ENCODE measurements at regions not wholly inside any gene's neighbourhood (a gene's known extent, or its start where the extent isn't known, plus 50 kb on each side); places are given as distances from the start of the nearest gene placed in this dataset.

DNA sequence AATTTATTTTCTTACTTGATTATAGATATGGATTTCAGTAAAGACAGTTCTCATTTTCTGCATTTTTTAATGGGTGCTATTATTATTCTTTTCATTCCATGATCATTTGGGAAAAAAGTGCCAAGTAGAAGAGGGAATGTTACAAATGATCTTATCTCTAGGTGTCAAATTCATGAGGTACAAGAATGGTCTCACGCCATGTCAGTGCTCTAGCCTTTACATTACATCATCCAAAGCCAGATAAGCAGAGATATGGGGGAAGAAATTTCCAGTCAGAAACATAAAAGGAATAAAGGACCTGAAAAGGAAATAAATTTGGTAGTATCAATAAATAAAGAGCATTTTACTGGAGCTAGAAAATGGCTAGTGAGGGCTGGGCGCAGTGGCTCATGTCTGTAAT, 1544.2 kb upstream of the CDH6 start:
- Mint-ChIP-seq H3K36me3 (no peaks in the 10 kb centered on the region), H3K9me3 (peaks cover 12% of the 10 kb centered on the region in 2 donors), H3K27ac (no peak overlapping the region), H3K27me3 (ENCODE audit: low read depth in 2 of 2) (no peaks in the 10 kb centered on the region), H3K4me1 (no peaks in the 10 kb centered on the region), H3K4me3 (no peak overlapping the region)
- Histone ChIP-seq H3K4me3 (ENCODE audit: low read length) (no peak overlapping the region), H3K36me3 (ENCODE audit: control insufficient read depth, insufficient read depth, low read length) (no peaks in the 10 kb centered on the region), H3K4me1 (ENCODE audit: control insufficient read depth, insufficient read depth, low read length) (no peaks in the 10 kb centered on the region), H3K27ac (ENCODE audit: low read length) (no peak overlapping the region), H3K27me3 (ENCODE audit: control insufficient read depth, insufficient read depth, low read length) (no peaks in the 10 kb centered on the region), H3K9me3 (ENCODE audit: control insufficient read depth, insufficient read depth, low read length) (no peaks in the 10 kb centered on the region)
- DNase-seq (no peak), ATAC-seq (no peak)
- WGBS (ENCODE audit: insufficient coverage) = 86% methylated on average over 1 of the region's 2 CpGs
- no peak for TF ChIP-seq CTCF (IDR thresholded peaks at IDR 0.05)
- intact Hi-C loops (cut with micrococcal nuclease) = no loop called here

- ATAC-seq (no peak), DNase-seq (no peak)
- H3K4me1 ChIP-seq (ENCODE audit: control insufficient read depth, insufficient read depth, low read length) = no peaks in the 10 kb centered on the region
- TF ChIP-seq CTCF (IDR thresholded peaks at IDR 0.05) = no peak
- no peak overlapping the region for H3K4me3 ChIP-seq (ENCODE audit: low read length)
- H3K4me1 Mint-ChIP-seq = no peaks in the 10 kb centered on the region
- no peak overlapping the region for H3K27ac ChIP-seq (ENCODE audit: low read length)
- no peaks in the 10 kb centered on the region for H3K27me3 Mint-ChIP-seq (ENCODE audit: low read depth in 2 of 2)
- H3K9me3 ChIP-seq (ENCODE audit: control insufficient read depth, insufficient read depth, low read length) = peaks cover 10% of the 10 kb centered on the region
- H3K27ac Mint-ChIP-seq = no peak overlapping the region
- H3K27me3 ChIP-seq (ENCODE audit: control insufficient read depth, insufficient read depth, low read length) = no peaks in the 10 kb centered on the region
- no peaks in the 10 kb centered on the region for H3K36me3 Mint-ChIP-seq
- peaks cover 13 to 18% of the 10 kb centered on the region in 2 donors for H3K9me3 Mint-ChIP-seq
- intact Hi-C loops (cut with micrococcal nuclease) = no loop called here
- no peaks in the 10 kb centered on the region for H3K36me3 ChIP-seq (ENCODE audit: control insufficient read depth, insufficient read depth, low read length)
- no peak overlapping the region for H3K4me3 Mint-ChIP-seq
Observed at GRCh38 chr5:29642601-29643000, 1550.9 kb upstream of the CDH6 start.

DNA sequence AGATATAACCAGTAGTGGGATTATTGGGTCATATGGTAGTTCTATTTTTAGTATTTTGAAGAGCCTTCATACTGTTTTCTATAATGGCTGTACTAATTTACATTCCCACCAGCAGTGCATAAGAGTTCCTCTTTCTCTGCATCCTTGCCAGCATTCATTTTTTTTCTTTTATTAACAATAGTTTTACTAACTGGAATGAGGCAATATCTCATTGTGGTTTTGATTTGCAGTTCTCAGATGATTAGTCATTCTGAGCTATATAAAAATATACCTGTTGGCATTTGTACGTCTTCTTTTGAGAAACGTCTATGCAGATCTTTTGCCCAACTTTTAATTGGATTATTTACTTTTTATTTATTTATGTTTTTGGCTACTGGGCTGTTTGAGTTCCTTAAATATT, 1579.3 kb upstream of the CDH6 start:
- Mint-ChIP-seq H3K4me3 (no peak overlapping the region), H3K27ac (no peak overlapping the region), H3K27me3 (ENCODE audit: low read depth in 2 of 2) (no peaks in the 10 kb centered on the region), H3K36me3 (no peaks in the 10 kb centered on the region), H3K4me1 (no peaks in the 10 kb centered on the region), H3K9me3 (peaks cover 16 to 19% of the 10 kb centered on the region in 2 donors)
- Histone ChIP-seq H3K4me3 (ENCODE audit: low read length) (no peak overlapping the region), H3K9me3 (ENCODE audit: control insufficient read depth, insufficient read depth, low read length) (no peaks in the 10 kb centered on the region), H3K27me3 (ENCODE audit: control insufficient read depth, insufficient read depth, low read length) (no peaks in the 10 kb centered on the region), H3K36me3 (ENCODE audit: control insufficient read depth, insufficient read depth, low read length) (no peaks in the 10 kb centered on the region), H3K4me1 (ENCODE audit: control insufficient read depth, insufficient read depth, low read length) (no peaks in the 10 kb centered on the region), H3K27ac (ENCODE audit: low read length) (no peak overlapping the region)
- TF ChIP-seq CTCF (IDR thresholded peaks at IDR 0.05) = no peak
- intact Hi-C loops (cut with micrococcal nuclease) = no loop called here
- no CpG with 5 or more reads among the region's 2 CpGs for WGBS (ENCODE audit: insufficient coverage)
- DNase-seq (no peak), ATAC-seq (no peak)

- TF ChIP-seq CTCF (IDR thresholded peaks at IDR 0.05) = no peak
- Mint-ChIP-seq H3K27ac (no peak overlapping the region), H3K4me3 (no peak overlapping the region), H3K27me3 (ENCODE audit: low read depth in 2 of 2) (no peaks in the 10 kb centered on the region), H3K9me3 (peaks cover 20 to 29% of the 10 kb centered on the region in 2 donors), H3K4me1 (no peaks in the 10 kb centered on the region), H3K36me3 (peaks cover 24% of the 10 kb centered on the region)
- Histone ChIP-seq H3K4me3 (ENCODE audit: low read length) (no peak overlapping the region), H3K36me3 (ENCODE audit: control insufficient read depth, insufficient read depth, low read length) (no peaks in the 10 kb centered on the region), H3K4me1 (ENCODE audit: control insufficient read depth, insufficient read depth, low read length) (no peaks in the 10 kb centered on the region), H3K9me3 (ENCODE audit: control insufficient read depth, insufficient read depth, low read length) (peaks cover 9% of the 10 kb centered on the region), H3K27ac (ENCODE audit: low read length) (no peak overlapping the region), H3K27me3 (ENCODE audit: control insufficient read depth, insufficient read depth, low read length) (no peaks in the 10 kb centered on the region)
- DNase-seq (no peak), ATAC-seq (no peak)
- intact Hi-C loops (cut with micrococcal nuclease) = no loop called here
Observed at GRCh38 chr5:29588236-29588635, 1605.2 kb upstream of the CDH6 start.
